ENCODE measurements at regions not wholly inside any gene's neighbourhood (a gene's known extent, or its start where the extent isn't known, plus 50 kb on each side); places are given as distances from the start of the nearest gene placed in this dataset.
"Not testable (repeated sequence)": the region's sequence is repeated elsewhere in the genome, so short reads cannot be mapped to it uniquely, and the experiment has no call there.

DNA sequence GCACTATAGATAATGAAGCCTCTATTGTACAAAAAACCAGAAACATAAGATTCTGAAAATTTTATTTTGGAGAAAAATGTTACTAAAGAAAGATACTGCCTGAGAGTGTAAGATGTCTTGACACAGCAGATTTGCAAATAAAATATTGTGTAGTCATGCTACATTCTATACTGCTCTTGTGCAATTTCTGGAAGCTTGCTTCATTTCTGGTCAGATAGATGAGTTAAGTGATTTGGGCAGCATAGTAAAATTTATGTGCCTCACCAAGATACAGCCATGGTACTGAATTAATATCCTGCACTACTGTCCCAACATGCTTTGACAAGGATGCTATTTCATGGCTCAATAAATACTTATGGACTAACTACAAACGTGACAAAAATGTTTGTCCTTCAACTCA is 55.1 kb upstream of the STARD13 start:
- DNase-seq: no peak

DNA sequence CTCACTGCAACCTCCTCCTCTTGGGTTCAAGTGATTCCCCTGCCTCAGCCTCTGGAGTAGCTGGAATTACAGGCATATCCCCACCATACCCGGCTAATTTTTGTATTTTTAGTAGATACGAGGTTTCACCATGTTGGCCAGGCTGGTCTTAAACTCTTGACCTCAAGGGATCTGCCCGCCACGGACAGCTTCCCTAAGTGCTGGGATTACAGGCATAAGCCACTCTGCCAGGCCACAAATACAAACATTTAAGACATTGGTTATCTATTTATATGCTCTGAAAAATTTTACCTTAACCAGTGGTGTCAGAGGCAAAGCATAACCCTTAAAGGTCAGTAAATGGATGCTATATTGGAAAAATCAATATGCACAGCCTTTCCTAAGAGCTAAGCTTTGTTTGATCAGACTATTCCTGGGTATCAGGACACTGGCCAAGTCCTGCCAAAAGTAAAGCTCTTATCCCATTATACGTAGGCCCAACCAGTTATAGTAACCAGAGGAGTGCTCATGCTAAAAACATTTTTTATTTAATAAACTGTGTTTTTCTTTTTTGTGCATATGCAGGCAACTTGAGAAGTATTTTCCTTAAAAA is 56.4 kb upstream of the STARD13 start:
- no peak for TF ChIP-seq GATA1 (IDR thresholded peaks at IDR 0.05; ENCODE audit: low read depth, low read length)
- no peak for DNase-seq

More for the DNA sequence above, 55.1 kb upstream of the STARD13 start:
- TF ChIP-seq GATA1 (IDR thresholded peaks at IDR 0.05; ENCODE audit: low read depth, low read length): no peak
- TF ChIP-seq POLR2A (IDR thresholded peaks at IDR 0.05; ENCODE audit: low read length): no peak

DNA sequence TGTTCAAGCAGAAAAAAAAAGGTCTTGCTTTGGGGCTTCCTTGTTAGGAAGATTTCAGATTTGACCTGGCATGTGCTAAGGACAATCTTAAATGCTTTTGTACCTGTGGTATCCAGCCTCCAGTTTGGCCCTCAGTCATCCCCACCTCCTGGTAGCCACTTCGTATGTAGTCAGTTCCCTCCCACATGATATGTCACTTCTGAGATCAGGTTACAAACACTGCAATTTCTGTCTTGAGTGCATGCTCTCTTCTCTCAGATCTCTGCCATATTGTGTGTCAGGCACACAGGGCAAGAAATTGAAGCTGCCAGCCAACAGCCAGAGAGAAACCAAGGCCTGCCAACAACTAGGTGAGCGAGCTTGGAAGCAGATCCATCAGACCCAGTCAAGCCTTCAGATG is 60.3 kb upstream of the STARD13 start:
- no peak for DNase-seq
- TF ChIP-seq POLR2A (IDR thresholded peaks at IDR 0.05; ENCODE audit: low read length) (no peak), GATA1 (IDR thresholded peaks at IDR 0.05; ENCODE audit: low read depth, low read length) (no peak)

DNA sequence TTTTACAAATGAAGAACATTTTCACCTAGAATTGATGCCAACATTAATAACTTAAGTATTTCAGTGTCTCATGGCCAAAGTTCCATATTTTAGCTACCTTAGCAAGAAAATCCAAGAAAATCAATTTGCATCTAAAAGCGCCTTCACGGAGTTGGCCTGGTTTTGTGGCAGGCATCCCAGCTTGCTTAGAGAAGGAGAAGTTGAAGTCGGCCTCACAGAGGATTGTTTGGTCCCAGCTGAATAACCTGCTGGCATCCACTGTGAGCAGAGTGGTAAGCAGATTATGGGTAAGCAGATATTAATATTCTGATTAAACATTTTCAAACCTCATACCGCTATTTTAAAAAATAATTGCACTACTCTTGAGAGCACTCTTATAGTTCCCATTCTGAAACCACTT is 62.3 kb upstream of the STARD13 start:
- TF ChIP-seq POLR2A (IDR thresholded peaks at IDR 0.05; ENCODE audit: low read length) (no peak), GATA1 (IDR thresholded peaks at IDR 0.05; ENCODE audit: low read depth, low read length) (no peak)
- no peak for DNase-seq

DNA sequence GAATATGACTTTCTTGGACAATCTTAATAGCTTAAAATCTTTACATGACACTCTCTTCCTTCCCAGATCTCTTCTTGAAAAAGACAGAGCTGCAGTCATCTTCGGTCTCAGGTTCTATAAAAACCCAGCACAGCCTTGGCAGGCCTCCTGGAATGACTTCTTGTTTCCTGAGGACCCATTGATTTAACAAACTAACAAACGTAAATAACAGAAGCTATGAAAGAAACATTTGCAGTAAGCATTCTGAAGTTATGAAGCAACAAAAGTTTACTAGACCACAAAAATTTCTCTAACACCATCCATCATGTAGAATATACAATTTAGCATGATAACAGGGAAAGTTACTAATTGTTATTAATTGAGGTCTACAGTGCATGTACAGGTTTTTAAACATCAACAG is 62.8 kb upstream of the STARD13 start:
- no peak for DNase-seq
- TF ChIP-seq GATA1 (IDR thresholded peaks at IDR 0.05; ENCODE audit: low read depth, low read length) (no peak), POLR2A (IDR thresholded peaks at IDR 0.05; ENCODE audit: low read length) (no peak)

DNA sequence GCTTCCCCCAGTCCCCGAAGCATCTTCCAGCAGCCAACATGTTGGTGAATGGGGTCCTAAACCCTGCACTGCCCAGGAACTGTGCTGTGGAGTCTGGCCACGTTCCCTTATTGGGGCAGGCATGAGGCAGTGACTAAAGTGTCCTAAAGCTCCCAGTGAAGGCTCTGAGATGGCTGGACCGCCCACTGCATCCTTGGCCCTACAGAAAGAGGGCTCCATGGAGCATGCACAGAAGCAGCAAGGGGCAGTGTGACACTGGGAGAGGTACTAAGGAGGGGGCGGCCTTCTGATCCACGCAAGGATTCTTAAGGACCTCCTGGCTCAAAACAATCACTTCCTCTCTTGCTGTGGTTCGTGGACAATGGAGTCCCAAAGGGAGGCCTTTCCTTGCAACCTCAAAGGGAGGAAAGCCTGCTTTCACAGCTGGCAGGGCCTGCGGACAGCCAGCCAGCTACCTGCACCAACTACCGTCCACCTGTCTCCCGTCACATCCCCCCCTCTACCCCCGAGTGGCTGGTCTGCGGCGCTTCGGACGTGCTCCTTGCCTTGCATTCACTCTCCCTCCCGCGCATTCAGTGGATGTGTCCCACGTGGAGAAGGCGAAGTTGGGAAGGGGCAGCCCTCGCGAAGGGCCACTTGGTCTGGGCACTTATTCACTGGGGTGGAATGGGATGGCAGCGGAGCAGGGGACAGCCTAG is 63.9 kb upstream of the STARD13 start:
- TF ChIP-seq GATA1 (IDR thresholded peaks at IDR 0.05; ENCODE audit: low read depth, low read length) (no peak), POLR2A (IDR thresholded peaks at IDR 0.05; ENCODE audit: low read length) (no peak)
- no peak for DNase-seq

DNA sequence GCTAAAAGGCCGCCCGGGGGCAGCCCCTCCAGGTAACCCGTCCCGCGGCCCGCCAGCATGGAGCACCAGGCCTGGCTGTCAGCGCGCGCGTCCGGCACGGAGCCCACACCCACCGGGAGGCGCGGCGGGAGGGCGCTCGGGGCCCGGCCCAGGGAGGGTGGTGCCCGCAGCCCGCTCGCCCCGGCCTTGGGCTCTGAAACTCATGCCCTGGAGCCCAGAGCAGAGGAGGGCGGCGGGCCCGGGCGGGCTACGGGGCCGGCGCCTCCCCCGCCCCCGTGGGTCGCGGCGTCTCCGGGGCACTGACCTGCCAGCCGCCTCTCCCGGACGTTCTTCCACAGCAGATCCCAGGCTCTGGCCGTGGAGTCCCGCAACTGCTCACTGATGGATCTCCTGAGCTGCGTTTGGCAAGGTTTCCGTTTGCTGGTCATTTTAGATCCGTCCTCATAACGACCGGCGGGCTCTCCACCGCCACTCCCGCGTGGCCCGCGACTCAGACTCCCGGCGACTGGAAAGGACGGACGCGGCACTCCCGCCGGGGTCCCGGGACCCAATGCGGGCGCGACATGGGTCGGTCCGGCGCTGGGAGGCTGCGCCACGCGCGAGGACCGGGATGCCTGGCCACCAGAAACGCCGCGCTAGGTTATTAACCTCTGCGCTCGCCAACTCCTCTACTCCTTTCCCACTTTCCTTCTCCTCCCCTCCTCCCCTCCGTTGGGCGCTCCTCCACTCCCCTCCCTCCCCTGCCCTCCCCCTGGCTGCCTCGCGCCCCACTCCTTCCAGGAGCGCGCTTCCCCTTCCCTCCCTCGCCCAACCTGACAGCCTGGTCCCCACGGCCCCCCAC is 64.7 kb upstream of the STARD13 start:
- peak; percentile 36 to 42 for DNase-seq
- no peak for TF ChIP-seq GATA1 (IDR thresholded peaks at IDR 0.05; ENCODE audit: low read depth, low read length)
- no peak for TF ChIP-seq POLR2A (IDR thresholded peaks at IDR 0.05; ENCODE audit: low read length)

DNA sequence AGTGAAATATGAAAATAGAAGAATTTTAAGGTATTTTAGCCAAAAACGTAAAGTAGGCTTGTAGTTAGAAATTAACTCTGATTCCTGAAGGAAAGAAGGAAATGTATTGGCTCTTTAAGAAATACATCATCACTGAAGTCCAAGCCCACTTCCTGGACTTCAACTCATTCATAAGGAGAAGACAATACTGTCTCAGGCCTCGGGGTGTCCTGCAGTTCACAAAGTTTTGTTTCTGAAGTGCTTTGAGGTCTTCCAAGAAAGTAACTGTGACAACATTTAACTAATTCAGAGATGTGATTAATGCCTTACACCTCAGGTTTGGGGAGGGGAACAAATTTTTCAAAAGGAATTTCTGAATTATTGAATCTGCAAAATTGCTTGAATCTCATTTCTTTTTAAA is 65.8 kb upstream of the STARD13 start:
- DNase-seq: peak; percentile 6 to 19

DNA sequence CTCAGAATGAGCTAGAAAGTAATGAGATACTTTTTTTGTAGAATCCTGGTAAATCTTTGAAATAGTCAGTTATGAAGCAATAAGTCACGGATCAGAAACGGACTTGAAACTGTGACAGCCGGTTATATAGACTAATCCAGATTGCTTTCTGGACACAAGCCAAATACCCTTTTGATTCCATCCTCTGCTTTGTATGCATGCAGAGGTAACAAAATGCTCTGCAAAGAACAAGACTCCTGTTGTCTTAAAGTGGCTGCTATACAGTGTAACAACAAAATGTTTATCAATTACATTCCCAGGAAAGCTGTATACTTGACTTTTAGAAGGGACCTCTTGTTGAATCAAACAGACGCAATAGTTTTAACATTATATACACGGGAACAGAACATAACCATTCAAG is 66.5 kb upstream of the STARD13 start:
- TF ChIP-seq GATA1 (IDR thresholded peaks at IDR 0.05; ENCODE audit: low read depth, low read length) (no peak), POLR2A (IDR thresholded peaks at IDR 0.05; ENCODE audit: low read length) (no peak)
- DNase-seq: no peak

More for the DNA sequence above, 65.8 kb upstream of the STARD13 start:
- TF ChIP-seq POLR2A (IDR thresholded peaks at IDR 0.05; ENCODE audit: low read length) (no peak), GATA1 (IDR thresholded peaks at IDR 0.05; ENCODE audit: low read depth, low read length) (no peak)

DNA sequence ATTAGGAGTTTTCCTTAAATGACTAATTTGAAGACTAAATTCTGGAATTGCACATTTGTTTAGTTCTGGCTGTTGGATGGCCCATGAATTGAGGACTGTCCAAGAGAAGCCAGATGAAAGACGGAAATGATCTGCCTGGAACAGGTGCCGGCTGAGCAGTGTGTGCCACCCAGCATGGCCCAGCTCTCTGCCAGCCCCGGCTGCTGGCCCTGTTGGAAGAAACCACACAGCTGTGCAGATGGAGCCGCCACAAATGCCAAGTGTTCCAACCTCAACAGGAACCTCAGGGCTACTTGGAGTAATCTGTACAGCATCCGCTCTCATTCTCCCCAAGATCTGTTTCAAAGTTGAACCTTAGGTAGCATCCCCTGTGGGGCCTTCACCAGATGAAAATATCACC is 67.0 kb upstream of the STARD13 start:
- DNase-seq: no peak
- TF ChIP-seq GATA1 (IDR thresholded peaks at IDR 0.05; ENCODE audit: low read depth, low read length): no peak
- no peak for TF ChIP-seq POLR2A (IDR thresholded peaks at IDR 0.05; ENCODE audit: low read length)

DNA sequence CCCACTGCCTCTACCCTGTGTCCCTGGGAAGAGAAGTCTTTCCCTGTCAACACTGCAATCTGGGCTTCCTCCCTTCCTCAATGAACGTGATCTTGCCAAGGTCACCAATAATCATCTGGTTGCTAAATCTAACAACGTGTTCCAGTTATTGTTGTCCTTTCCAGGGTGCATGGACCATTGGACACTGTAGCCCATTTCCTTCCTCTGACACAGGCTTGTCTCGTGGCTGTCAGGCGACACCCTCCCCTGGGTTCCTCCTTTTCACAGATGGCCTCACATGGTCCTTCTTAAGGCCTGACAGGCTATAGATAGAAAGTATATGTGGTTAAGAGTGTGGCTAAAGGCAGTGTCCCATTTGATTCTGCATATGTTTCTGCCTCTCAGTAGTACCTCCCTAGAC is 67.7 kb upstream of the STARD13 start:
- peak in 1 of 2 experiments; percentile 22 for DNase-seq
- TF ChIP-seq POLR2A (IDR thresholded peaks at IDR 0.05; ENCODE audit: low read length) (no peak), GATA1 (IDR thresholded peaks at IDR 0.05; ENCODE audit: low read depth, low read length) (no peak)

DNA sequence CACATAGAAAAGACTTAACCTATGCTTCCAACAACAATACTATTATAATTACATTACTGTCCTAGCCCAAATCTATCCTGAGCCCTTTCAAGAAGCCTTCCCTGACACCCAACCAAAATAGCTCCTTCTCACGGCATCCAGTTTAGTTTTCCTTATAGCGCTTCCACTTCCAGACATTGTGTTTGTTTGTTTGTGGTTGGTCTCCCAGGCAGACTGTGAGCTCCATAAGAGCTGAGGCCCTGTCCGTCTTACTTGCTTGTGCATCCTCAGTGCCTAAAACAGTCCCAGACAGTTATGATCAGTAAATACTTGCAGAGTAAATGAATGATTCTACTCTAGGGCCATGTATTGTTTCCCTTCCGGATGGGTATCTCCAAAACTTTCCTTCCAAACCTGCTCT is 68.1 kb upstream of the STARD13 start:
- no peak for TF ChIP-seq GATA1 (IDR thresholded peaks at IDR 0.05; ENCODE audit: low read depth, low read length)
- TF ChIP-seq POLR2A (IDR thresholded peaks at IDR 0.05; ENCODE audit: low read length): no peak
- no peak for DNase-seq

DNA sequence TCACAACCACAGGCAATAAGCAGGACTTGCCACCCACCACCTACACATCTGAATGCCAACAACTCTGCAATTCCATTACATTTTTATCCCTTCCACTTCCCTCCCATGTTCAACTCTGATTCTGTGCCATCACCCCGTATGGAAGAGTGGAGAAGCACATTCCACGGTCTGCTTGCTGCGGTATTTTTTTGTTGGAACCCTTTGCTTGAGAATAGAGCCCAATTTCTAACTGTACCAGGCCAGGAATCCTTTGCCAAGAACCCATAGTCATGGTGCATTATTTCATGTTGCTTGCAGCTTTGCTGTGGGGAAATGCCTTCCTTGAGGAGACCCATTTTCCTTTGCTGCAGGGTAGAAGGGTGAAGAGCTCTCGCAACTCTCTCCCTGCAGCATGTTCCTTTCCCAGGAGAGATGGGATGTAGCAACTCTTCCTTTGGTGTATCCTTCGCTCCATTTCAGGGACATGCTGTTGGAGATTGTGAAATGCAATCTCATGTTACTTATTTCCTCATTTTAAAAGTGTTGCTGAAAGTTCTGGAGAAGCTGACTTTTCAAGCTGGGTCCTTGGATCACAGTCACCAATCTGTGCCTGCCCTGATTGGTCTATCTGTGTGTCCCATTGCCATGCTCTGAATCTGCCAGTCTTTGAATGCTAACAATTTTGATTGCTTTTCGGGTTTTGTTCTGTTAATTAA is 69.8 kb upstream of the STARD13 start:
- TF ChIP-seq POLR2A (IDR thresholded peaks at IDR 0.05; ENCODE audit: low read length) (no peak), GATA1 (IDR thresholded peaks at IDR 0.05; ENCODE audit: low read depth, low read length) (no peak)

DNA sequence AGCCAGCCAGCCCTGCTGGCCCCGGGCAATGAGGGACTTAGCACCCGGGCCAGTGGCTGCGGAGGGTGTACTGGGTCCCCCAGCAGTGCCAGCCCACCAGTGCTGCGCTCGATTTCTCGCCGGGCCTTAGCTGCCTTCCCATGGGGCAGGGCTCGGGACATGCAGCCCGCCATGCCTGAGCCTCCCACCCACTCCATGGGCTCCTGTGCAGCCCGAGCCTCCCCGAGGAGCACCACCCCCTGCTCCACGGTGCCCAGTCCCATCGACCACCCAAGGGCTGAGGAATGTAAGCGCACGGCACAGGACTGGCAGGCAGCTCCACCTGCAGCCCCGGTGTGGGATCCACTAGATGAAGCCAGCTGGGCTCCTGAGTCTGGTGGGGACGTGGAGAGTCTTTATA is 72.5 kb upstream of the STARD13 start:
- DNase-seq: not testable (repeated sequence)

More for the DNA sequence above, 69.8 kb upstream of the STARD13 start:
- no peak for DNase-seq
